Caco-2 (cell line): ENCODE measurements at regions not wholly inside any gene's neighbourhood (a gene's known extent, or its start where the extent isn't known, plus 50 kb on each side); places are given as distances from the start of the nearest gene placed in this dataset.

Source experiments
- BruUV-seq: library from RNA; stranded (reverse); fragments of 400-500 nt; replicated peaks from 2 replicates; lab custom pipeline; 2021; lab: Mats Ljungman, UMichigan
- CTCF ChIA-PET: fragments of 300-600 bp; sonication (Branson Sonifier 250); formaldehyde crosslinking; loops from one replicate; lab custom pipeline; 2022; ENCODE audit warnings: antibody characterized with exemption; lab: Charles Lee
- POLR2A ChIA-PET: fragments of 300-600 bp; sonication (Branson Sonifier 250); formaldehyde crosslinking; loops from one replicate; lab custom pipeline; 2022; ENCODE audit warnings: antibody characterized with exemption; lab: Charles Lee
- DNase-seq, 2 experiments: peaks; one replicate each; pipeline versions ENCODE4 v3.0.0 to v3.0.0-alpha.2; 2020 to 2022
- H3K27me3 ChIP-seq: replicated peaks from 2 replicates; pipeline ENCODE4 v1.6.0; 2011; ENCODE audit warnings: low read length; ENCODE audit not compliant: control insufficient read depth, insufficient read depth
- H3K36me3 ChIP-seq: 2 replicates; pipeline ENCODE4 v1.5.1; 2011; ENCODE audit warnings: low read length; ENCODE audit not compliant: control insufficient read depth, insufficient read depth
- H3K4me1 ChIP-seq: fragments of 250-450 bp; sonication (Bioruptor Pico); 2 replicates; pipeline ENCODE4 v1.5.1; 2020; ENCODE audit warnings: mild to moderate bottlenecking
- H3K4me3 ChIP-seq: 2 replicates; pipeline ENCODE4 v1.5.1; 2011; ENCODE audit warnings: low read depth, mild to moderate bottlenecking, control low read depth, low read length
- H3K9me3 ChIP-seq: fragments of 250-450 bp; sonication (Bioruptor Pico); 2 replicates; pipeline ENCODE4 v1.5.1; 2020; ENCODE audit warnings: mild to moderate bottlenecking, moderate library complexity
- H3K27ac Mint-ChIP-seq: one replicate; pipeline ENCODE4 v1.8.0; 2022; ENCODE audit warnings: mixed read lengths; ENCODE audit not compliant: unreplicated experiment
- H3K27me3 Mint-ChIP-seq: one replicate; pipeline ENCODE4 v1.8.0; 2022; ENCODE audit warnings: mixed read lengths; ENCODE audit not compliant: insufficient read depth, unreplicated experiment
- H3K36me3 Mint-ChIP-seq: one replicate; pipeline ENCODE4 v1.8.0; 2022; ENCODE audit warnings: mild to moderate bottlenecking, mixed read lengths; ENCODE audit not compliant: insufficient read depth, unreplicated experiment
- H3K4me1 Mint-ChIP-seq: one replicate; pipeline ENCODE4 v1.8.0; 2022; ENCODE audit warnings: low read depth, mixed read lengths; ENCODE audit not compliant: unreplicated experiment
- H3K4me3 Mint-ChIP-seq: one replicate; pipeline ENCODE4 v1.8.0; 2022; ENCODE audit warnings: mild to moderate bottlenecking, moderate library complexity, mixed read lengths; ENCODE audit not compliant: unreplicated experiment
- H3K9me3 Mint-ChIP-seq: one replicate; pipeline ENCODE4 v1.8.0; 2022; ENCODE audit warnings: mixed read lengths; ENCODE audit not compliant: unreplicated experiment
- intact Hi-C: fragments of 100-400 bp; cut with micrococcal nuclease; formaldehyde crosslinking; loops from one replicate; pipeline ENCODE4 v1.10.0; 2022; ENCODE audit not compliant: unreplicated experiment
- TF ChIP-seq, protein P1 (sequence below), 2 experiments: fragments of 200-600 bp in 1 of 2; IDR thresholded peaks; 1 replicate in 1 of 2; 2 replicates in 1 of 2; pipeline versions ENCODE4 v1.5.1 to v1.8.0; 2011 to 2022; ENCODE audit warnings: antibody characterized with exemption in 1 of 2, control low read depth in 1 of 2, inconsistent platforms in 1 of 2, low read depth in 1 of 2, low read length in 1 of 2, mild to moderate bottlenecking in 1 of 2, moderate library complexity in 1 of 2; ENCODE audit not compliant: insufficient read depth in 1 of 2, severe bottlenecking in 1 of 2, unreplicated experiment in 1 of 2

DNA sequence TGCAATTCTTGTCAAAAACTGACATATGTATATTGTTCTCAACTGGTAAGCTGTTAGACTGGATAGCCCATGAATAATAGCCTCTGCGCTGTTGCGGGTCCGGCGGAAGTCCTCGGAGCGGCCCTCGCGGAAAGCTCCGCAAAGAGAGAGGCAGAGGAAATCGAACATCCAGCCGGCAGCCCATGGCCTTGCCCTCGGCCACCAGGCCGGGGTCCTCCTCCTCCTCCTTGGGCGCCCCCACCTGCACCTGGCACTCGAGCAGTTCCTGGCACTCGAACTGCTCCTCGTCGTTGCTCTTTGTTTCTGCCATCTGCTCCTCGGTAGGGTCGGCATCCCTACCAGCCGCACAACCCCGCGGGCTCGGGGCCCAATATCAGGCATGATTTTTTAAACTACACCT lies 1176.3 kb downstream of the PCDH18 start:
- intact Hi-C loops: no loop called here
- Histone ChIP-seq H3K36me3 (no peaks in the 10 kb centered on the region), H3K27me3 (no peaks in the 10 kb centered on the region), H3K4me1 (no peaks in the 10 kb centered on the region), H3K4me3 (no peak overlapping the region), H3K9me3 (no peaks in the 10 kb centered on the region)
- H3K27ac Mint-ChIP-seq: no peak overlapping the region
- CTCF ChIA-PET: no interaction called here
- H3K4me1 Mint-ChIP-seq: no peaks in the 10 kb centered on the region
- POLR2A ChIA-PET: no interaction called here
- H3K4me3 Mint-ChIP-seq: no peak overlapping the region
- DNase-seq: no peak
- TF ChIP-seq, protein P1, sequence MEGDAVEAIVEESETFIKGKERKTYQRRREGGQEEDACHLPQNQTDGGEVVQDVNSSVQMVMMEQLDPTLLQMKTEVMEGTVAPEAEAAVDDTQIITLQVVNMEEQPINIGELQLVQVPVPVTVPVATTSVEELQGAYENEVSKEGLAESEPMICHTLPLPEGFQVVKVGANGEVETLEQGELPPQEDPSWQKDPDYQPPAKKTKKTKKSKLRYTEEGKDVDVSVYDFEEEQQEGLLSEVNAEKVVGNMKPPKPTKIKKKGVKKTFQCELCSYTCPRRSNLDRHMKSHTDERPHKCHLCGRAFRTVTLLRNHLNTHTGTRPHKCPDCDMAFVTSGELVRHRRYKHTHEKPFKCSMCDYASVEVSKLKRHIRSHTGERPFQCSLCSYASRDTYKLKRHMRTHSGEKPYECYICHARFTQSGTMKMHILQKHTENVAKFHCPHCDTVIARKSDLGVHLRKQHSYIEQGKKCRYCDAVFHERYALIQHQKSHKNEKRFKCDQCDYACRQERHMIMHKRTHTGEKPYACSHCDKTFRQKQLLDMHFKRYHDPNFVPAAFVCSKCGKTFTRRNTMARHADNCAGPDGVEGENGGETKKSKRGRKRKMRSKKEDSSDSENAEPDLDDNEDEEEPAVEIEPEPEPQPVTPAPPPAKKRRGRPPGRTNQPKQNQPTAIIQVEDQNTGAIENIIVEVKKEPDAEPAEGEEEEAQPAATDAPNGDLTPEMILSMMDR (IDR thresholded peaks at IDR 0.05; ENCODE audit: insufficient read depth in 1 of 2, low read depth in 1 of 2, low read length in 1 of 2, severe bottlenecking in 1 of 2, unreplicated experiment in 1 of 2): no peak
- H3K9me3 Mint-ChIP-seq: no peaks in the 10 kb centered on the region
- H3K27me3 Mint-ChIP-seq: no peaks in the 10 kb centered on the region
- H3K36me3 Mint-ChIP-seq: no peaks in the 10 kb centered on the region
- no TSS peak for BruUV-seq

DNA sequence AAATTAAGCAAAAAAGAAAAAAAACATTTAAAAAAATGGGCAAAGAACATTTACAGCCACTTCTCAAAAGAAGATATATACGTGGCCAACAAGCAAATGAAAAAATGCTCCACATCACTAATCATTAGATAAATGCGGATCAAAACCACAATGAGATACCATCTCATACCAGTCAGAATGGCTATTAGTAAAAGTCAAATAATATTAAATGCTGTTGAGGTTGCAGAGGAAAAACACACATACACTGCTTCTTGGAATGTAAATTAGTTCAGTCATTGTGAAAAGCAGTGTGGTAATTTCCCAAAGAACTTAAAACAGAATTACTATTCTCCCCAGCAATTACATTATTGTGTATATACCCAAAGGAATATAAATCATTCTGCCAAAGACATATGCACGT lies 1189.0 kb downstream of the PCDH18 start:
- H3K4me3 ChIP-seq: no peak overlapping the region
- H3K9me3 Mint-ChIP-seq: no peaks in the 10 kb centered on the region
- no peak overlapping the region for H3K27ac Mint-ChIP-seq
- no peaks in the 10 kb centered on the region for H3K4me1 Mint-ChIP-seq
- ChIA-PET CTCF (no interaction called here), POLR2A (no interaction called here)
- H3K27me3 ChIP-seq: no peaks in the 10 kb centered on the region
- no peaks in the 10 kb centered on the region for H3K27me3 Mint-ChIP-seq
- no peaks in the 10 kb centered on the region for H3K4me1 ChIP-seq
- no peak overlapping the region for H3K4me3 Mint-ChIP-seq
- intact Hi-C loops: no loop called here
- TF ChIP-seq, protein P1 (IDR thresholded peaks at IDR 0.05; ENCODE audit: insufficient read depth in 1 of 2, low read depth in 1 of 2, low read length in 1 of 2, severe bottlenecking in 1 of 2, unreplicated experiment in 1 of 2): no peak
- no TSS peak for BruUV-seq
- no peaks in the 10 kb centered on the region for H3K36me3 Mint-ChIP-seq
- no peak for DNase-seq
- H3K9me3 ChIP-seq: no peaks in the 10 kb centered on the region
- no peaks in the 10 kb centered on the region for H3K36me3 ChIP-seq

DNA sequence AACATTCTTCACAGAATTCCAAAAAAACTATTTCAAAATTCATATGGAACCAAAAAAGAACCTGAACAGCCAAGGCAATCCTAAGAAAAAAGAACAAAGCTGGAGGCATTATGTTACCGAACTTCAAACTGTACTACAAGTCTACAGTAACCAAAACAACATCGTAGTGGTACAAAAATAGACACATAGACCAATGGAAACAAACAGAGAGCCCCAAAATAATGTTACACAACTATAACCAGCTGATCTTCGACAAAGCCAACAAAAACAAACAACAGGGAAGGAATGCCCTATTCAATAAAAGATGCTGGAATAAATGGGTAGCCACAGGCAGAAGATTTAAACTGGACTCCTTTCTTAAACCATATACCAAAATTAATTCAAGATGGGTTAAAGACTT lies 1189.6 kb downstream of the PCDH18 start:
- Histone ChIP-seq H3K9me3 (no peaks in the 10 kb centered on the region), H3K4me3 (no peak overlapping the region), H3K4me1 (no peaks in the 10 kb centered on the region), H3K27me3 (no peaks in the 10 kb centered on the region), H3K36me3 (no peaks in the 10 kb centered on the region)
- intact Hi-C loops: no loop called here
- TF ChIP-seq, protein P1 (IDR thresholded peaks at IDR 0.05; ENCODE audit: insufficient read depth in 1 of 2, low read depth in 1 of 2, low read length in 1 of 2, severe bottlenecking in 1 of 2, unreplicated experiment in 1 of 2): no peak
- Mint-ChIP-seq H3K4me3 (no peak overlapping the region), H3K4me1 (no peaks in the 10 kb centered on the region), H3K36me3 (no peaks in the 10 kb centered on the region), H3K27me3 (no peaks in the 10 kb centered on the region), H3K9me3 (no peaks in the 10 kb centered on the region), H3K27ac (no peak overlapping the region)
- CTCF ChIA-PET: no interaction called here
- no TSS peak for BruUV-seq
- DNase-seq: no peak
- POLR2A ChIA-PET: no interaction called here
